ENCODE measurements at regions not wholly inside any gene's neighbourhood (a gene's known extent, or its start where the extent isn't known, plus 50 kb on each side); places are given as distances from the start of the nearest gene placed in this dataset.

DNA sequence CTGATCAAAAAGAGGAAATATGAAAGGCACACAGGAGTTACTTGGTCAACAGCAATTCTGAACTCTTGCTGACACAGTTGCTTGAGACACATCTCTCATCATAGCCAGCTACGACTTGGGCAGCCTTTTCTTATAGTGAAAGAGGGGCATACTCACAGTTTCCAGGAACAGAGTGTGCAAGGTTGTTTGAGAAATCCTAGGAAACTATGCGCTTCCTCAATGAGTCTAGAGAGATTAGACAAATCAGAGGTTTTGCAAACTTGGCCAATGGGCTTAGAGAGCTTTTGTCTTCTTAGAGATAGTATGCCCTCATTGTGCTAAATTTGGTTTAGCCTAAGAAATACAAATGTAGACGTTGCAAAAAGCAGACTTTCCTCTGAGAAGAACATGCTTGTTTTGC, 370.4 kb downstream of the HGF start:
- no peak overlapping the region for H3K4me2 ChIP-seq (ENCODE audit: control insufficient read depth, extremely low read depth, insufficient read depth, low read depth, low read length)

GRCh38 chr7:81394029-81394428, 375.8 kb downstream of the HGF start:
- DNase-seq (ENCODE audit: low read depth, low spot score), result no peak
- dilution Hi-C loops (cut with MboI; ENCODE audit: extremely low pct_ligation_motif_present, low sequenced_read_pairs), result no loop called here
- Histone ChIP-seq H3K27me3 (ENCODE audit: control insufficient read depth, extremely low read depth, insufficient read depth, low read length) (no peaks in the 10 kb centered on the region), H3K9ac (ENCODE audit: control insufficient read depth, extremely low read depth, insufficient read depth, low read length) (no peak overlapping the region), H3K36me3 (ENCODE audit: control insufficient read depth in 2 of 2, extremely low read depth in 1 of 2, insufficient read depth in 2 of 2, low read length in 2 of 2) (no peaks in the 10 kb centered on the region), H3K4me1 (ENCODE audit: control insufficient read depth, extremely low read depth, insufficient read depth, low read length) (no peaks in the 10 kb centered on the region), H3K4me3 (ENCODE audit: control insufficient read depth in 2 of 3, extremely low read depth in 1 of 3, insufficient read depth in 2 of 3, low read depth in 1 of 3, low read length in 3 of 3) (no peak overlapping the region), H4K20me1 (ENCODE audit: control insufficient read depth, extremely low read depth, insufficient read depth, low read length) (no peaks in the 10 kb centered on the region), H3K9me3 (ENCODE audit: control insufficient read depth, low read depth, low read length) (no peaks in the 10 kb centered on the region), H2AFZ (ENCODE audit: control insufficient read depth, low read length) (no peak overlapping the region), H3K27ac (ENCODE audit: control insufficient read depth, insufficient read depth, low read length) (no peak overlapping the region), H3K79me2 (ENCODE audit: control insufficient read depth, insufficient read depth, low read length) (no peaks in the 10 kb centered on the region), H3K4me2 (ENCODE audit: control insufficient read depth, extremely low read depth, insufficient read depth, low read depth, low read length) (no peak overlapping the region), H3K9me1 (ENCODE audit: control insufficient read depth, extremely low read depth, insufficient read depth, low read length) (no peaks in the 10 kb centered on the region)
- FAIRE-seq, result no peak
- TF ChIP-seq, protein P1, sequence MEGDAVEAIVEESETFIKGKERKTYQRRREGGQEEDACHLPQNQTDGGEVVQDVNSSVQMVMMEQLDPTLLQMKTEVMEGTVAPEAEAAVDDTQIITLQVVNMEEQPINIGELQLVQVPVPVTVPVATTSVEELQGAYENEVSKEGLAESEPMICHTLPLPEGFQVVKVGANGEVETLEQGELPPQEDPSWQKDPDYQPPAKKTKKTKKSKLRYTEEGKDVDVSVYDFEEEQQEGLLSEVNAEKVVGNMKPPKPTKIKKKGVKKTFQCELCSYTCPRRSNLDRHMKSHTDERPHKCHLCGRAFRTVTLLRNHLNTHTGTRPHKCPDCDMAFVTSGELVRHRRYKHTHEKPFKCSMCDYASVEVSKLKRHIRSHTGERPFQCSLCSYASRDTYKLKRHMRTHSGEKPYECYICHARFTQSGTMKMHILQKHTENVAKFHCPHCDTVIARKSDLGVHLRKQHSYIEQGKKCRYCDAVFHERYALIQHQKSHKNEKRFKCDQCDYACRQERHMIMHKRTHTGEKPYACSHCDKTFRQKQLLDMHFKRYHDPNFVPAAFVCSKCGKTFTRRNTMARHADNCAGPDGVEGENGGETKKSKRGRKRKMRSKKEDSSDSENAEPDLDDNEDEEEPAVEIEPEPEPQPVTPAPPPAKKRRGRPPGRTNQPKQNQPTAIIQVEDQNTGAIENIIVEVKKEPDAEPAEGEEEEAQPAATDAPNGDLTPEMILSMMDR (optimal IDR thresholded peaks at IDR 0.05 in 1 of 3, IDR thresholded peaks at IDR 0.05 in 1 of 3, conservative IDR thresholded peaks at IDR 0.05 in 1 of 3; ENCODE audit: extremely low read depth in 1 of 3, insufficient read depth in 2 of 3, low read length in 3 of 3), result no peak
- TF ChIP-seq EZH2 (IDR thresholded peaks at IDR 0.05; ENCODE audit: low read length), result no peak

More for the DNA sequence above, 370.4 kb downstream of the HGF start:
- Histone ChIP-seq H3K9ac (ENCODE audit: control insufficient read depth, extremely low read depth, insufficient read depth, low read length) (no peak overlapping the region), H3K36me3 (ENCODE audit: control insufficient read depth in 2 of 2, extremely low read depth in 1 of 2, insufficient read depth in 2 of 2, low read length in 2 of 2) (no peaks in the 10 kb centered on the region), H3K4me1 (ENCODE audit: control insufficient read depth, extremely low read depth, insufficient read depth, low read length) (no peaks in the 10 kb centered on the region), H4K20me1 (ENCODE audit: control insufficient read depth, extremely low read depth, insufficient read depth, low read length) (no peaks in the 10 kb centered on the region), H3K27me3 (ENCODE audit: control insufficient read depth, extremely low read depth, insufficient read depth, low read length) (no peaks in the 10 kb centered on the region), H3K79me2 (ENCODE audit: control insufficient read depth, insufficient read depth, low read length) (no peaks in the 10 kb centered on the region), H3K27ac (ENCODE audit: control insufficient read depth, insufficient read depth, low read length) (no peak overlapping the region), H3K9me1 (ENCODE audit: control insufficient read depth, extremely low read depth, insufficient read depth, low read length) (no peaks in the 10 kb centered on the region), H2AFZ (ENCODE audit: control insufficient read depth, low read length) (no peak overlapping the region), H3K4me3 (ENCODE audit: control insufficient read depth in 2 of 3, extremely low read depth in 1 of 3, insufficient read depth in 2 of 3, low read depth in 1 of 3, low read length in 3 of 3) (no peak overlapping the region), H3K9me3 (ENCODE audit: control insufficient read depth, low read depth, low read length) (no peaks in the 10 kb centered on the region)
- DNase-seq (ENCODE audit: low read depth, low spot score) (no peak), FAIRE-seq (no peak)
- dilution Hi-C loops (cut with MboI; ENCODE audit: extremely low pct_ligation_motif_present, low sequenced_read_pairs), result no loop called here
- TF ChIP-seq, protein P1 (optimal IDR thresholded peaks at IDR 0.05 in 1 of 3, IDR thresholded peaks at IDR 0.05 in 1 of 3, conservative IDR thresholded peaks at IDR 0.05 in 1 of 3; ENCODE audit: extremely low read depth in 1 of 3, insufficient read depth in 2 of 3, low read length in 3 of 3), result no peak
- no peak for TF ChIP-seq EZH2 (IDR thresholded peaks at IDR 0.05; ENCODE audit: low read length)
